Esophagus mucosa (tissue), 1 donor: ENCODE measurements at regions not wholly inside any gene's neighbourhood (a gene's known extent, or its start where the extent isn't known, plus 50 kb on each side); places are given as distances from the start of the nearest gene placed in this dataset.

ENCODE experiments used
- ATAC-seq: fragments of 200-7000 bp; cut with Tn5 transposase; one replicate; pipeline ENCODE4 v1.9.1; 2020
- donor health status: DM: yes; HTN: yes; CAD: no.

GRCh38 chr9:8188723-8189407 is 389.3 kb upstream of the DMAC1 start:
- ATAC-seq: no peak

- no peak for ATAC-seq
Measured at GRCh38 chr9:8186560-8186959, 387.0 kb upstream of the DMAC1 start.

DNA sequence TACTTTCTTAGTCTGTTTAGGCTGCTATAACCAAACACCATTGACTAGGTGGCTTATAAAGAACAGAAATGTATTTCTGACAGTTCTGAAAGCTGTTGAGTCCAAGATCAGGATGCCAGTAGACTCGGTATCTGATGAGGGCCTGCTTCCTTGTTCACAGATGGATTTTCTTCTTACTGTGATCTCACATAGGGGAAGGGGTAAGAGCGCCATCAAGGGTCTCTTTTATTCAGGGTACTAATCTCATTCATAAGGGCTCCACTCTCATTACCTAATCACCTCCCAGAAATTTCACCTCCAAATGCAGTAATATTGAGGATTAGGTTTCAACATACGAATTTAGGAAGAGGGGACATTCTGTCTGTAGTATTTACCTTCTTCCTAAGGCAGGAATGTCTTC is 384.0 kb upstream of the DMAC1 start:
- ATAC-seq: no peak

DNA sequence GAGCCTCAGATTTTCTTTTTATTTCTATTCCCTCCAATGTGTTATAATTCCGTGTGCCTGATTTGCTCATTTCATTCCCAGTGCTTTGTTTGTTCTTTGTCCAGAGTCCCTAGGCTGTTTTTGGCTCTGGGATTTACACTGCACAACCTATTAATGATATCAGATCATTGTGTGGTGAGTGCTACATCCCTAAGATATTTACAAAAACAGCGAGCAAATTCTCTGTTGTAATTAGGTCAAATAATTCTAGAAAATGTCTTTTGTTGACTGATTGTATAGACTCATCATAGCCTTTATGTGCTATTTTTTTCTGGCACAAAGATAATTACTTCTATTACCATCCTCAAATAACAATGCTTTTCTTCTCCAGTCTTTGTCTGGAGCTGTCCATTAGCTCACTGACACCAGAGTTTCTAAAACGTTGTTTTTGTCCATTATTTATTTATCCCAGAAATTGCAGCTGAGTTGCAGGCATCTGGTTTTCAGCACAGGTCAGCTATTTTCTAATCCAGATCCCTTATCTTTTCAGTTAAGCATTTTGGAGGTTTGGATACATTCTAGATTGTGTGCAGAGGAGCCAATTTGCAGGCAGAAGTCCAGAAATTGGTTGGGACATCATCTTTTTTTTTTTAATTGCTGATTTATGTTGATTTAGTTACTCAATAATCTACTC is 379.9 kb upstream of the DMAC1 start:
- no peak for ATAC-seq

DNA sequence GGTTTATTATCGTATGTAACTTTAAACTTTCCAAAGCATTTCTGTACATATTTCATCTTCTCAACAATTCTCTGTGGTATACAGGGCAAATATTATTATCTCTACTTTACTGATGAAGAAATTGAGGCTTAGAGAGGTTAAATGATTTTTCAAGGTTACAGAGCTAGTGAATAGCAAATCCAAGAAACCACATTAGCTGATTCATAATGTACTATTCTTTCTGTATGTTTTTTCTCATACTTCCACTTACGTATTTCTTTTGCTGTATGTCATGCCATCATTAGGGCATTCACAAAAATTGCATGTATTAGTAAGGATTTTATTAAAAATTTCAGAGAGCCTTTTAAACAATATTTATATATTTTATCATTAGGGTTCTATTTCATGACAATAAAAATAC is 372.4 kb upstream of the DMAC1 start:
- ATAC-seq: no peak

DNA sequence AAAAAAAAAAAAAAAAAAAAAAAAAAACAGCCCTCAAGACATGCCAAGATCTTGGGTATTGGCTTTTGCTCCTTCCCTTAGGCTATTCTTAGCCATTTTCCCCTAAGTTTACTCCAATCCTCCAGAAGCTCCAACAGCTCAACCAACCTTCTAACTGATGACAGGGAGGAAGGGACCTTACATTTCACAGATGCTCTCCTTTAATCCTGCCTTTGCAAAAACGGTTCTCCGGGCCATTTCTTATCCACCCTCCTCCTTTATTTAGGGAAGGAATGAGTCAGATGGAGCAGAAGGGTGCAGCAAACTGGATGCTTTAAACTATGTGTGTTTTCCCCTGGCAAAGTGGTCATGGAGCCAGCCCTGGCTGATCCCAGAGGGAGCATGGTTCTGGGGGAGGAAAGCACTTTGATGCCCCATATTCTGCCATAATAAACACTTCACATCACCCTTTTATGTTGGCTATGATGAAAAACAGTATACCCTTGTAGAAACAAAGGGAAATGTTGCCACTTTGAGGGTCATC is 369.4 kb upstream of the DMAC1 start:
- no peak for ATAC-seq

DNA sequence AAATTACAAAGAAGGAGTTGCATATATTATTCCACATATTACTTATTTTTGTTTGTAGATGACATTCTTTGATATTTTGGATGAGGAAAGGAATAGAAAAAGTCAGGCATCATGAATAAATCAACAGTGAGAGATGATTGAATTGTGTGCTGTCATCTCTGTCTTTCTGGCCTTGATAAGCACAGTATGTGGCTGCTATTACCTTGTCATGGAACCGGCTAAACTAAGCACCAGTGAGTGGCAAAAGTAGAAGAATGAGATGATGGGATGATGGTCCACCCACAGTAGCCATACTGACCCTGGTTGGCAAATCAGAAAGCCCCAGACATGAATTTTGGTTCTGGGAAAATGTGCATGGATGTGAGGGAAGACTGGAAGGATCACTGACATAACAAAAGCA is 361.2 kb upstream of the DMAC1 start:
- no peak for ATAC-seq

DNA sequence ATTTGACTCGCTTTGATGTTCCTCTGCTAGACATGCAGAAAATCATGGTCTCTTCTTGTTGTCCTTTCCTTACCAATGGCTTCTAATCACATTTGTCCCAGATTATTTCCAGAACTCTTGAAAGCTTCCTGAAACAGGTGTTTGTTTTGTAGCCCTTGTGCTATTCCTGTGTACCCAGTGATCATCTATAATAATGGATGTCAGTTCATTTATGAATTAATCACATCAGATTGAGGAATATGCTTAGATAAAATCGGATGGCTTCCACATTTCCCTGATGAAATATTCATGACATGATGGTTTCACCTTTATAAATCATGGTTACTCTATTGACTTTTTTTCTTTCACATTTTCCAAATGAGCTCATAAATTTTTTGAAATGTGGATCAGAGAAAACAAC is 359.0 kb upstream of the DMAC1 start:
- ATAC-seq: no peak

GRCh38 chr9:8157683-8158324 is 358.2 kb upstream of the DMAC1 start:
- no peak for ATAC-seq

- no peak for ATAC-seq
Measured at GRCh38 chr9:8156346-8156745, 356.8 kb upstream of the DMAC1 start.

GRCh38 chr9:8155706-8156105 is 356.1 kb upstream of the DMAC1 start:
- no peak for ATAC-seq

DNA sequence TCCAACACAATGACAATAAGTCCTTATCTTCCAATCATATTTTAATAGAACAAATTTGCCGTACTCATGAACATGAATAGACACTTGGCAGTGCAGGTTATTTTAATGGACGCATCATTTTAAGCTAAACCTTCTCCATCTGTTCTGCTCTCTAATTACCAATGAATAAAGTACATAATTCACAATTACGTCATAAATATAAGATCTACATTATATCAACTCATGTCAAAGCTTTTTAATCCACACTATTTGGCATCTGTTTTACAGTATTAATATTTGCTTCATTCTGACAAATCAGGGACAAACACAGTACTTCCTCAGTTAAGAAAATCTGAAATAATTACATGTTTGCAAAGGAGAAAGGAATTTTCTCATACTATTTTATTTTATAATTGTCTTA is 344.1 kb upstream of the DMAC1 start:
- no peak for ATAC-seq

DNA sequence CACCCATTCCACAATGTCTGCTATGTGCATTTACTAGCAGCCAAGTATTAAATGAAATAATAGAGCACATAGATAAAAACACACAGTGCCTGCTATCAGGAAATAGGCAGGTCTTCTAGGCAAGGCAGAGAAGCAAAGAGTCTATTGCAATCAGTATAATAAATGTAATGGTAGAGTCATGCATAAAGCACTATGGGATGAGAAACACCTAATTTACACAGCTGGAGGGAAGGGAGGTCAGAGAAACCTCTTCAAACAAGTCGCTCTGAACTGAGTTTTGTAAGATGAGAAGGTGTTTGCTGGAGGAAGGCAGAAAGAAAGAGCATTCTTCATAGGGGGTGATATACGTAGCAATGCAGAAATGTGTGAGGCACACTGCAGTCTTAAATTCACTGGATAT is 341.0 kb upstream of the DMAC1 start:
- ATAC-seq: no peak

DNA sequence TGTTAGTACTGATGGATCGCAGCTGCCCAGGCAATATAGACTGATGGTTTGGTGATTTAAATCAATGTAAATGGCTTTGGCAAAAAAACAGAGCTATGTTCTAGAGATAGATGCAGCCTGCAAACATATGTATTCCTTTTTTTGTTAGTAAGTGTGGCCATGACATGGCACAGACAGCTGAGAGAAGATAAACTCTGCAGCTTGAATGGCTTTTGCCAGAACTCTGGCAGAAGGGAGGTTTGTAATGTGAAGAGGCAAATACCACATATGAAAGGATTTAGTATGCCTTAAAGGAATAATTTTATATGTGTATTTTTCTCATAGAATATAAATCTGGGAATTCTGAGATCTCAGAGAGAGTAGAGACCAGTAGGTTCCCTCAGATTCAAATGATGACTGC is 340.2 kb upstream of the DMAC1 start:
- no peak for ATAC-seq

- no peak for ATAC-seq
Measured at GRCh38 chr9:8136477-8136876, 336.9 kb upstream of the DMAC1 start.

DNA sequence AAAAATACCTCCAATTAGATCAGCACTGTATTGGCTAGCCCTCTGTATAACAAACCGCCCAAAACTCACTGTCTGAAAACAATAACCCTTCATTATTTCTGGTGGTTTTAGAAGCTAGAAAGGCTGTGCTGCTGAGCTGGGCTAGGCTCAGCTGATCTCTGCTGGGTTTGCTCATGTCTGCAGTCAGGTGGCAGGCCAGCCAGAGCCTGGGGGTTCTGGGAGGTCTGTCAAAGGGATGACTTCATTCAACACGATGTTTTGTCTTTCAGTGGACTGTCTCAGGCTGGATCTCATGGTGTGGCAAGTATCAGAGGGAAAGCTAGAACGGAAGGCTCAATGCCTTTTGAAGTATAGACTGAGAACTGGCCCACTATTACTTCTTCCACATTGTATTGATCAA is 335.1 kb upstream of the DMAC1 start:
- no peak for ATAC-seq

- ATAC-seq: no peak
Measured at GRCh38 chr9:8133606-8134005, 334.0 kb upstream of the DMAC1 start.

- ATAC-seq: no peak
Measured at GRCh38 chr9:8115570-8115969, 316.0 kb upstream of the DMAC1 start.

DNA sequence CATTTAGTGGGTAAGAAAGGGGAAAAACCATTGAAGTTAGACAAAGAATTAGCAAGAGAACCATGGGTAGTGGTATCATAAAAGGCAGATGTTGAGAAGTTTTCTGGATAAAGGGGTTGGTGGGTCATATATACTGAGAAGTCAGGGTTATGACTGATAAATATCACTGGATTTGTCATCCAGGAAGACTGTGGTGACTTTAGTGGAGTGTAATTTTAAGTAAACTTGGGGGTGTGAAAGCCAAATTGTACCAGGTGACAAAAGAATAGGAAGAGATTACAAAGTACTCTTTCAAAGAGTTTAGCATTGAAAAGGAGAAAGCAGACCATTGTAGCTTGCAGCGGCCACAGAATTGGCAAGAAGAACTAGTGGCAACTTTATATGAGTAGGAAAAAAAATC is 315.2 kb upstream of the DMAC1 start:
- no peak for ATAC-seq

GRCh38 chr9:8106362-8106761 is 306.8 kb upstream of the DMAC1 start:
- ATAC-seq: no peak

DNA sequence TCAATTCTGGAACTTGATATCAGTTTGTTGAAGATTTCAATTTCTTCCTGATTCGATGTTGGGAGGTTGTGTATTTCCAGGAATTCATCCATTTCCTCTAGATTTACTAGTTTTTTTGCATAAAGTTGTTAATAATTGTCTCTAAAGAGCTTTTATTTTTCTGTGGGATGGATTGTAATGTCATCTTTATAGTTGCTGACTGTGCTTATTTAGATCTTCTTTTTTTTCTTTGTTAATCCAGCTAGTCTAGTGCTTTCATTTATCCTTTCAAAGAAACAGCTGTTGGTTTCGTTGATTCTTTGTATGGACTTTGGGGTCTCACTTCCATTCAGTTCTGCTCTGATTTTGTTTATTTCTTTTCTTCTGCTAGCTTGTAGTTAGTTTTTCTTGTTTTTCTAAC is 302.0 kb upstream of the DMAC1 start:
- no peak for ATAC-seq

DNA sequence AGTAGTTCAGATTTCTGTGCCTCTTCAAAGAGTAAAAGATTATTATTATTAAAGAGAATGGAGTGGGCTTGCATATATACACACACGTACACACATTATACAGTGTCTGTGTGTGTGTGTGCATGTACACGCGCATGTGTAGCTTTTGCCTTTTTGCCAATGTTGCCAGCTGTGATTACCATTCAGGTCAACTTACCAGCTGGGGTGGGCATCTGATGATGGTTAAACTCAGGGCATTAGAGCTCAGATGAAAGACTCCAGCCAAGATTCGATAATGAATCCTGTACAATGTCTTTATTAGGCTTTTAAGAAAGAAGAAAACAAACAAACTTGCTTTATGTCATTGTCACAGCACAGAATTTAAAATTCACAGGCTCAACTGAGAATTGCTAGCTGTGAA is 296.5 kb upstream of the DMAC1 start:
- no peak for ATAC-seq

- ATAC-seq: no peak
Measured at GRCh38 chr9:8095672-8096086, 296.1 kb upstream of the DMAC1 start.

DNA sequence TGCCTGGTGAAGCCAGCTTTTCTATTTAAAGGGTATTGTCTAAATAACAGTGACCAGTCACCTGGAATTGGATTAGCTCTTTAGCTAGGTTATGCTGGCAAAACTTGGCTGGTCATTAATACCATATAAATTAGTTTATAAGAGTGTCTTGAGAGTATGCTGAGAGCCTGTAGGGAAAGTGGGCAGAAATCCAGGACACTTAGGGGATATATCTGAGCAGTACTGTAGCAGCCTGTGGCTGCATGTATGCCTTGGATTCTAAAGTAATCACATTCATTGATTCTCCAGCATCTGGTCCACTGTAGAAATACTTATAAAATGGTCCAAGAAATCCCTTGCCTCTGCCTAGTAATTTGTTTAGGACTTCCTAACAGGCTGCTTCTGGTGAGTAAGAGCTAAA is 288.9 kb upstream of the DMAC1 start:
- ATAC-seq: no peak
